Activated T-helper 1 cell treated with anti-CD3 and anti-CD28 coated beads, Interleukin-12 subunit alpha, Interleukin-12 subunit beta, Interleukin-2, Interleukin-4 antibody, amounts not matched to agents 30 ng/mL and 10 ng/mL and 1 ng/mL, durations not matched to agents 14 hours and 24 hours and 36 hours (primary cell): ENCODE measurements at regions not wholly inside any gene's neighbourhood (a gene's known extent, or its start where the extent isn't known, plus 50 kb on each side); places are given as distances from the start of the nearest gene placed in this dataset.
"Not testable (repeated sequence)": the region's sequence is repeated elsewhere in the genome, so short reads cannot be mapped to it uniquely, and the experiment has no call there.

ENCODE experiments used
- DNase-seq: peaks from one replicate; pipeline ENCODE4 v3.0.0; 2021; ENCODE audit warnings: low spot score
- H3K27ac Mint-ChIP-seq: one replicate; pipeline ENCODE4 v1.8.0; 2021; ENCODE audit warnings: mild to moderate bottlenecking, mixed read lengths
- H3K27me3 Mint-ChIP-seq: one replicate; pipeline ENCODE4 v1.8.0; 2022; ENCODE audit warnings: mild to moderate bottlenecking, moderate library complexity, mixed read lengths; ENCODE audit not compliant: insufficient read depth
- H3K36me3 Mint-ChIP-seq: one replicate; pipeline ENCODE4 v1.8.0; 2021; ENCODE audit warnings: low read depth, mixed read lengths
- H3K4me1 Mint-ChIP-seq: one replicate; pipeline ENCODE4 v1.8.0; 2021; ENCODE audit warnings: low read depth, mixed read lengths
- H3K4me3 Mint-ChIP-seq: one replicate; pipeline ENCODE4 v1.8.0; 2021; ENCODE audit warnings: mild to moderate bottlenecking, moderate library complexity, mixed read lengths
- H3K9me3 Mint-ChIP-seq: one replicate; pipeline ENCODE4 v1.8.0; 2021; ENCODE audit warnings: mixed read lengths
- intact Hi-C: fragments of 100-400 bp; cut with micrococcal nuclease; formaldehyde crosslinking; loops from one replicate; pipeline ENCODE4 v1.15.1; 2024

- intact Hi-C loops, DNase-seq, H3K36me3 Mint-ChIP-seq, H3K9me3 Mint-ChIP-seq, H3K27me3 Mint-ChIP-seq, H3K27ac Mint-ChIP-seq, H3K4me3 Mint-ChIP-seq, H3K4me1 Mint-ChIP-seq: not testable (repeated sequence)
These were observed 133.2 kb upstream of the RASA1 start for GRCh38 chr5:87134513-87134912.

GRCh38 chr5:87136096-87136495 lies 131.6 kb upstream of the RASA1 start:
- Mint-ChIP-seq H3K27ac (no peak overlapping the region), H3K9me3 (peaks cover 5% of the 10 kb centered on the region), H3K4me1 (no peaks in the 10 kb centered on the region), H3K36me3 (no peaks in the 10 kb centered on the region), H3K27me3 (peaks cover 5% of the 10 kb centered on the region), H3K4me3 (no peak overlapping the region)
- intact Hi-C loops, result no loop called here
- DNase-seq, result no peak

- DNase-seq, result no peak
- H3K4me3 Mint-ChIP-seq, result no peak overlapping the region
- intact Hi-C loops, result no loop called here
These were observed 130.9 kb upstream of the RASA1 start for GRCh38 chr5:87136733-87137132.

GRCh38 chr5:87137283-87137682 lies 130.4 kb upstream of the RASA1 start:
- no peak overlapping the region for H3K4me3 Mint-ChIP-seq
- peaks cover 5% of the 10 kb centered on the region for H3K9me3 Mint-ChIP-seq
- intact Hi-C loops, result no loop called here
- no peaks in the 10 kb centered on the region for H3K4me1 Mint-ChIP-seq
- DNase-seq, result no peak
- no peak overlapping the region for H3K27ac Mint-ChIP-seq
- peaks cover 8% of the 10 kb centered on the region for H3K27me3 Mint-ChIP-seq
- no peaks in the 10 kb centered on the region for H3K36me3 Mint-ChIP-seq

More at GRCh38 chr5:87136733-87137132, 130.9 kb upstream of the RASA1 start:
- H3K9me3 Mint-ChIP-seq, result peaks cover 5% of the 10 kb centered on the region
- no peak overlapping the region for H3K27ac Mint-ChIP-seq
- peaks cover 7% of the 10 kb centered on the region for H3K27me3 Mint-ChIP-seq
- no peaks in the 10 kb centered on the region for H3K4me1 Mint-ChIP-seq
- no peaks in the 10 kb centered on the region for H3K36me3 Mint-ChIP-seq

- H3K4me3 Mint-ChIP-seq, result no peak overlapping the region
- DNase-seq, result no peak
- no peak overlapping the region for H3K27ac Mint-ChIP-seq
- peaks cover 5% of the 10 kb centered on the region for H3K9me3 Mint-ChIP-seq
- H3K4me1 Mint-ChIP-seq, result no peaks in the 10 kb centered on the region
- intact Hi-C loops, result no loop called here
- H3K27me3 Mint-ChIP-seq, result peaks cover 10% of the 10 kb centered on the region
- H3K36me3 Mint-ChIP-seq, result no peaks in the 10 kb centered on the region
These were observed 129.4 kb upstream of the RASA1 start for GRCh38 chr5:87138091-87138805.

GRCh38 chr5:87139795-87140194 lies 127.9 kb upstream of the RASA1 start:
- Mint-ChIP-seq H3K27ac (no peak overlapping the region), H3K9me3 (no peaks in the 10 kb centered on the region), H3K4me3 (no peak overlapping the region)

GRCh38 chr5:87141544-87141943 lies 126.1 kb upstream of the RASA1 start:
- no peak overlapping the region for H3K27ac Mint-ChIP-seq
- H3K9me3 Mint-ChIP-seq, result no peaks in the 10 kb centered on the region
- H3K36me3 Mint-ChIP-seq, result no peaks in the 10 kb centered on the region
- no peak overlapping the region for H3K4me3 Mint-ChIP-seq
- DNase-seq, result no peak
- H3K27me3 Mint-ChIP-seq, result peaks cover 13% of the 10 kb centered on the region
- intact Hi-C loops, result no loop called here
- no peaks in the 10 kb centered on the region for H3K4me1 Mint-ChIP-seq

More at GRCh38 chr5:87139795-87140194, 127.9 kb upstream of the RASA1 start:
- intact Hi-C loops, result no loop called here
- Mint-ChIP-seq H3K27me3 (peaks cover 10% of the 10 kb centered on the region), H3K36me3 (no peaks in the 10 kb centered on the region), H3K4me1 (no peaks in the 10 kb centered on the region)
- no peak for DNase-seq

GRCh38 chr5:87145853-87146252 lies 121.8 kb upstream of the RASA1 start:
- H3K9me3 Mint-ChIP-seq, H3K4me1 Mint-ChIP-seq, H3K4me3 Mint-ChIP-seq, intact Hi-C loops, H3K27ac Mint-ChIP-seq, H3K36me3 Mint-ChIP-seq, DNase-seq: not testable (repeated sequence)
- H3K27me3 Mint-ChIP-seq, result peaks cover 18% of the 10 kb centered on the region

- intact Hi-C loops, result no loop called here
- no peak overlapping the region for H3K27ac Mint-ChIP-seq
These were observed 120.2 kb upstream of the RASA1 start for GRCh38 chr5:87147441-87147840.

GRCh38 chr5:87150630-87151029 lies 117.1 kb upstream of the RASA1 start:
- intact Hi-C loops, result no loop called here
- Mint-ChIP-seq H3K27ac (no peak overlapping the region), H3K27me3 (peaks cover 9% of the 10 kb centered on the region)

More at GRCh38 chr5:87147441-87147840, 120.2 kb upstream of the RASA1 start:
- H3K4me3 Mint-ChIP-seq, result no peak overlapping the region
- H3K4me1 Mint-ChIP-seq, result peaks cover 9% of the 10 kb centered on the region
- H3K27me3 Mint-ChIP-seq, result peaks cover 13% of the 10 kb centered on the region
- no peaks in the 10 kb centered on the region for H3K36me3 Mint-ChIP-seq
- H3K9me3 Mint-ChIP-seq, result no peaks in the 10 kb centered on the region
- no peak for DNase-seq

GRCh38 chr5:87151547-87151946 lies 116.1 kb upstream of the RASA1 start:
- Mint-ChIP-seq H3K27ac (no peak overlapping the region), H3K9me3 (no peaks in the 10 kb centered on the region), H3K4me1 (peaks cover 13% of the 10 kb centered on the region), H3K4me3 (no peak overlapping the region), H3K27me3 (peaks cover 9% of the 10 kb centered on the region), H3K36me3 (peaks cover 2% of the 10 kb centered on the region)
- intact Hi-C loops, result no loop called here
- DNase-seq, result no peak

More at GRCh38 chr5:87150630-87151029, 117.1 kb upstream of the RASA1 start:
- DNase-seq, result no peak
- no peak overlapping the region for H3K4me3 Mint-ChIP-seq
- peaks cover 13% of the 10 kb centered on the region for H3K4me1 Mint-ChIP-seq
- H3K9me3 Mint-ChIP-seq, result no peaks in the 10 kb centered on the region
- H3K36me3 Mint-ChIP-seq, result peaks cover 2% of the 10 kb centered on the region

- Mint-ChIP-seq H3K36me3 (peaks cover 2% of the 10 kb centered on the region), H3K4me1 (peaks cover 13% of the 10 kb centered on the region), H3K4me3 (no peak overlapping the region), H3K27me3 (peaks cover 2% of the 10 kb centered on the region), H3K9me3 (no peaks in the 10 kb centered on the region), H3K27ac (no peak overlapping the region)
- intact Hi-C loops, result no loop called here
- DNase-seq, result no peak
These were observed 114.8 kb upstream of the RASA1 start for GRCh38 chr5:87152886-87153285.

- no peak for DNase-seq
- Mint-ChIP-seq H3K27me3 (no peaks in the 10 kb centered on the region), H3K36me3 (peaks cover 2% of the 10 kb centered on the region), H3K4me3 (no peak overlapping the region), H3K4me1 (peaks cover 13% of the 10 kb centered on the region), H3K27ac (no peak overlapping the region), H3K9me3 (no peaks in the 10 kb centered on the region)
- intact Hi-C loops, result no loop called here
These were observed 113.5 kb upstream of the RASA1 start for GRCh38 chr5:87154191-87154590.

GRCh38 chr5:87155106-87155505 lies 112.6 kb upstream of the RASA1 start:
- no peak for DNase-seq
- Mint-ChIP-seq H3K9me3 (no peaks in the 10 kb centered on the region), H3K27ac (no peak overlapping the region), H3K27me3 (no peaks in the 10 kb centered on the region), H3K4me1 (peaks cover 13% of the 10 kb centered on the region), H3K4me3 (no peak overlapping the region), H3K36me3 (peaks cover 2% of the 10 kb centered on the region)
- intact Hi-C loops, result no loop called here
